Hepatic stellate cell (primary cell): ENCODE measurements at regions not wholly inside any gene's neighbourhood (a gene's known extent, or its start where the extent isn't known, plus 50 kb on each side); places are given as distances from the start of the nearest gene placed in this dataset.

Source experiments
- DNase-seq: peaks from one replicate; pipeline ENCODE4 v3.0.0; 2011; ENCODE audit warnings: low spot score

GRCh38 chr4:96698831-96699230 is 858.9 kb downstream of the PDHA2 start:
- no peak for DNase-seq

- DNase-seq: no peak
These were observed 863.4 kb downstream of the PDHA2 start for GRCh38 chr4:96703265-96703664.

- no peak for DNase-seq
These were observed 868.9 kb downstream of the PDHA2 start for GRCh38 chr4:96708766-96709165.

GRCh38 chr4:96713271-96713850 is 873.5 kb downstream of the PDHA2 start:
- DNase-seq: no peak

GRCh38 chr4:96729641-96730040 is 889.7 kb downstream of the PDHA2 start:
- no peak for DNase-seq

GRCh38 chr4:96730432-96730831 is 890.5 kb downstream of the PDHA2 start:
- DNase-seq: no peak

- no peak for DNase-seq
These were observed 896.5 kb downstream of the PDHA2 start for GRCh38 chr4:96736352-96736889.

- DNase-seq: no peak
These were observed 899.2 kb downstream of the PDHA2 start for GRCh38 chr4:96739101-96739500.

- no peak for DNase-seq
These were observed 902.6 kb downstream of the PDHA2 start for GRCh38 chr4:96742332-96743014.

- DNase-seq: no peak
These were observed 904.8 kb downstream of the PDHA2 start for GRCh38 chr4:96744676-96745075.

- DNase-seq: no peak
These were observed 913.3 kb downstream of the PDHA2 start for GRCh38 chr4:96753216-96753615.

GRCh38 chr4:96755569-96756484 is 915.9 kb downstream of the PDHA2 start:
- no peak for DNase-seq

GRCh38 chr4:96756584-96756983 is 916.7 kb downstream of the PDHA2 start:
- no peak for DNase-seq

- no peak for DNase-seq
These were observed 923.7 kb downstream of the PDHA2 start for GRCh38 chr4:96763546-96763945.

GRCh38 chr4:96766359-96766758 is 926.5 kb downstream of the PDHA2 start:
- DNase-seq: no peak

GRCh38 chr4:96767815-96768480 is 928.1 kb downstream of the PDHA2 start:
- no peak for DNase-seq

- no peak for DNase-seq
These were observed 935.6 kb downstream of the PDHA2 start for GRCh38 chr4:96775501-96775900.

- DNase-seq: no peak
These were observed 937.1 kb downstream of the PDHA2 start for GRCh38 chr4:96776920-96777527.

GRCh38 chr4:96784336-96784735 is 944.4 kb downstream of the PDHA2 start:
- no peak for DNase-seq

GRCh38 chr4:96786306-96786705 is 946.4 kb downstream of the PDHA2 start:
- no peak for DNase-seq

GRCh38 chr4:96787766-96788165 is 947.9 kb downstream of the PDHA2 start:
- no peak for DNase-seq

GRCh38 chr4:96809563-96809962 is 969.7 kb downstream of the PDHA2 start:
- DNase-seq: no peak
